ENCODE measurements at regions not wholly inside any gene's neighbourhood (a gene's known extent, or its start where the extent isn't known, plus 50 kb on each side); places are given as distances from the start of the nearest gene placed in this dataset.
A peak's percentile ranks its signal among the peaks of the same experiment; 100 is the strongest.

- TF ChIP-seq ARNTL (CRISPR knock-in tag; IDR thresholded peaks at IDR 0.05; ENCODE audit: borderline replicate concordance, low read depth), result no peak
- TF ChIP-seq CSDC2 (CRISPR knock-in tag; IDR thresholded peaks at IDR 0.05), result no peak
- no peak for TF ChIP-seq OSR1 (CRISPR knock-in tag; IDR thresholded peaks at IDR 0.05)
- no peak for TF ChIP-seq BACH2 (CRISPR knock-in tag; IDR thresholded peaks at IDR 0.05; ENCODE audit: borderline replicate concordance)
- no peak for TF ChIP-seq ZFP30 (CRISPR knock-in tag; IDR thresholded peaks at IDR 0.05)
- TF ChIP-seq ISL1 (CRISPR knock-in tag; IDR thresholded peaks at IDR 0.05), result no peak
- no peak for TF ChIP-seq ZFP3 (CRISPR knock-in tag; IDR thresholded peaks at IDR 0.05)
- TF ChIP-seq PATZ1 (CRISPR knock-in tag; IDR thresholded peaks at IDR 0.05; ENCODE audit: borderline replicate concordance), result no peak
- TF ChIP-seq ZNF70 (CRISPR knock-in tag; IDR thresholded peaks at IDR 0.05), result no peak
- no peak for TF ChIP-seq TOX (CRISPR knock-in tag; IDR thresholded peaks at IDR 0.05; ENCODE audit: borderline replicate concordance)
- no peak for TF ChIP-seq ZC3H10 (CRISPR knock-in tag; IDR thresholded peaks at IDR 0.05)
- no peak for TF ChIP-seq CSRNP3 (CRISPR knock-in tag; IDR thresholded peaks at IDR 0.05)
- no peak for TF ChIP-seq SNAI2 (CRISPR knock-in tag; IDR thresholded peaks at IDR 0.05)
- TF ChIP-seq ZNF8 (CRISPR knock-in tag; IDR thresholded peaks at IDR 0.05), result no peak
- no peak for TF ChIP-seq TCF4 (CRISPR knock-in tag; IDR thresholded peaks at IDR 0.05; ENCODE audit: borderline replicate concordance)
- ATAC-seq, result no peak
Observed at GRCh38 chr1:193806079-193807048, 620.0 kb upstream of the B3GALT2 start.

- ATAC-seq, result peak; percentile 90
Observed at GRCh38 chr1:193799948-193800690, 613.7 kb upstream of the B3GALT2 start.

GRCh38 chr1:193799371-193799770, 613.0 kb upstream of the B3GALT2 start:
- TF ChIP-seq ZFP3 (CRISPR knock-in tag; IDR thresholded peaks at IDR 0.05) (no peak), PPARA (CRISPR knock-in tag; IDR thresholded peaks at IDR 0.05; ENCODE audit: borderline replicate concordance) (no peak), CREB5 (CRISPR knock-in tag; IDR thresholded peaks at IDR 0.05; ENCODE audit: low read depth) (no peak), ISL1 (CRISPR knock-in tag; IDR thresholded peaks at IDR 0.05) (no peak), SNAI2 (CRISPR knock-in tag; IDR thresholded peaks at IDR 0.05) (no peak), ZNF70 (CRISPR knock-in tag; IDR thresholded peaks at IDR 0.05) (no peak), POU6F1 (CRISPR knock-in tag; IDR thresholded peaks at IDR 0.05; ENCODE audit: borderline replicate concordance, low read depth) (no peak), ZC3H10 (CRISPR knock-in tag; IDR thresholded peaks at IDR 0.05) (no peak), TSHZ2 (CRISPR knock-in tag; IDR thresholded peaks at IDR 0.05) (no peak), ESRRG (CRISPR knock-in tag; IDR thresholded peaks at IDR 0.05) (no peak), TCF4 (CRISPR knock-in tag; IDR thresholded peaks at IDR 0.05; ENCODE audit: borderline replicate concordance) (no peak), RARB (CRISPR knock-in tag; IDR thresholded peaks at IDR 0.05) (no peak), ZFP30 (CRISPR knock-in tag; IDR thresholded peaks at IDR 0.05) (no peak), GLIS3 (CRISPR knock-in tag; IDR thresholded peaks at IDR 0.05) (no peak), ARNTL (CRISPR knock-in tag; IDR thresholded peaks at IDR 0.05; ENCODE audit: borderline replicate concordance, low read depth) (no peak), TOX (CRISPR knock-in tag; IDR thresholded peaks at IDR 0.05; ENCODE audit: borderline replicate concordance) (no peak), CSDC2 (CRISPR knock-in tag; IDR thresholded peaks at IDR 0.05) (no peak), ZNF565 (CRISPR knock-in tag; conservative IDR thresholded peaks at IDR 0.05; ENCODE audit: low read depth) (no peak)
- ATAC-seq, result peak; percentile 25

More at GRCh38 chr1:193799948-193800690, 613.7 kb upstream of the B3GALT2 start:
- TF ChIP-seq TOX (CRISPR knock-in tag; IDR thresholded peaks at IDR 0.05; ENCODE audit: borderline replicate concordance) (peak; percentile 22; the same call in 1 of the 2 replicates), ARNTL (CRISPR knock-in tag; IDR thresholded peaks at IDR 0.05; ENCODE audit: borderline replicate concordance, low read depth) (no peak)
